Esophagus squamous epithelium (tissue), 5 donors: ENCODE measurements at regions not wholly inside any gene's neighbourhood (a gene's known extent, or its start where the extent isn't known, plus 50 kb on each side); places are given as distances from the start of the nearest gene placed in this dataset.

Source experiments
- DNase-seq: peaks from one replicate; lab custom pipeline; 2025; lab: John Stamatoyannopoulos, UW
- H3K27ac ChIP-seq, 4 donors: fragments of 200-600 bp; sonication (generic); one replicate each; pipeline ENCODE4 v1.5.1; 2016 to 2019; ENCODE audit warnings: mild to moderate bottlenecking in 1 of 4
- H3K27me3 ChIP-seq, 4 donors: fragments of 200-600 bp; sonication (generic); 1 replicate in 3 of 4; 2 replicates in 1 of 4; pipeline versions ENCODE4 v1.5.1 to v1.6.0; 2017 to 2021; ENCODE audit warnings: antibody characterized with exemption in 1 of 4
- H3K36me3 ChIP-seq, 3 donors: fragments of 200-600 bp; sonication (generic); one replicate each; pipeline ENCODE4 v1.5.1; 2016 to 2019
- H3K4me1 ChIP-seq, 3 donors: fragments of 200-600 bp; sonication (generic); one replicate each; pipeline ENCODE4 v1.5.1; 2017 to 2019
- H3K4me3 ChIP-seq, 4 donors: fragments of 200-600 bp; sonication (generic); 1 replicate in 3 of 4; 2 replicates in 1 of 4; pipeline ENCODE4 v1.5.1; 2016 to 2019; ENCODE audit warnings: mild to moderate bottlenecking in 2 of 4, moderate library complexity in 1 of 4
- H3K9me3 ChIP-seq, 3 donors: fragments of 200-600 bp; sonication (generic); one replicate each; pipeline ENCODE4 v1.5.1; 2016 to 2019
- CTCF ChIP-seq, 6 experiments: fragments of 450-650 bp in 4 of 6; fragments of 200-600 bp in 2 of 6; sonication (generic) in 2 of 6; IDR thresholded peaks; one replicate each; pipeline ENCODE4 v1.5.1; 2016 to 2019; ENCODE audit warnings: antibody characterized with exemption in 6 of 6, mild to moderate bottlenecking in 4 of 6, moderate library complexity in 4 of 6
- POLR2A ChIP-seq, 4 donors: fragments of 450-650 bp; IDR thresholded peaks; one replicate each; pipeline ENCODE4 v1.6.1; 2017; ENCODE audit warnings: antibody characterized with exemption in 4 of 4, mild to moderate bottlenecking in 4 of 4, moderate library complexity in 3 of 4
- WGBS, 2 donors: methylation state at CpG; one replicate each; pipeline ENCODE4 v1.1.5; 2018; 5-methylcytosine and 5-hydroxymethylcytosine counted together
- intact Hi-C: fragments of 100-400 bp; cut with DNase I; formaldehyde crosslinking; loops from one replicate; pipeline ENCODE4 v1.15.0; 2022
- donor health status: DM: yes; HTN: yes; CAD: no.

GRCh38 chr1:4595341-4596225, 58.8 kb upstream of the AJAP1 start:
- Histone ChIP-seq H3K27ac (no peak overlapping the region), H3K4me1 (no peaks in the 10 kb centered on the region), H3K27me3 (peaks cover 0 to 26% (median 0%) of the 10 kb centered on the region in 4 donors), H3K9me3 (no peaks in the 10 kb centered on the region), H3K36me3 (no peaks in the 10 kb centered on the region), H3K4me3 (no peak overlapping the region)
- DNase-seq, result no peak
- WGBS, 2 donors, result 90 to 93% methylated on average over 8 to 10 of the region's 17 CpGs
- TF ChIP-seq POLR2A (IDR thresholded peaks at IDR 0.05), result no peak
- no peak for TF ChIP-seq CTCF (IDR thresholded peaks at IDR 0.05)
- intact Hi-C loops, result no loop called here

- Histone ChIP-seq H3K27me3 (peaks cover 0 to 35% (median 0%) of the 10 kb centered on the region in 4 donors), H3K9me3 (no peaks in the 10 kb centered on the region), H3K36me3 (no peaks in the 10 kb centered on the region), H3K27ac (no peak overlapping the region), H3K4me1 (no peaks in the 10 kb centered on the region), H3K4me3 (no peak overlapping the region)
- DNase-seq, result no peak
- intact Hi-C loops, result no loop called here
- 33 to 69% methylated on average over 2 to 6 of the region's 8 CpGs for WGBS, 2 donors
- TF ChIP-seq CTCF (IDR thresholded peaks at IDR 0.05) (no peak), POLR2A (IDR thresholded peaks at IDR 0.05) (no peak)
Observed at GRCh38 chr1:4596486-4596885, 57.9 kb upstream of the AJAP1 start.

GRCh38 chr1:4597020-4597419, 57.4 kb upstream of the AJAP1 start:
- H3K4me3 ChIP-seq, result no peak overlapping the region
- no peak for DNase-seq
- no peak for TF ChIP-seq CTCF (IDR thresholded peaks at IDR 0.05)
- TF ChIP-seq POLR2A (IDR thresholded peaks at IDR 0.05), result no peak
- WGBS, 2 donors, result 30 to 41% methylated on average over 5 of the region's 5 CpGs
- H3K36me3 ChIP-seq, result no peaks in the 10 kb centered on the region
- H3K27ac ChIP-seq, result no peak overlapping the region
- peaks cover 0 to 40% (median 0%) of the 10 kb centered on the region in 4 donors for H3K27me3 ChIP-seq
- H3K4me1 ChIP-seq, result no peaks in the 10 kb centered on the region
- intact Hi-C loops, result no loop called here
- H3K9me3 ChIP-seq, result no peaks in the 10 kb centered on the region

- TF ChIP-seq POLR2A (IDR thresholded peaks at IDR 0.05) (no peak), CTCF (IDR thresholded peaks at IDR 0.05) (no peak)
- H3K4me1 ChIP-seq, result no peaks in the 10 kb centered on the region
- no peaks in the 10 kb centered on the region for H3K9me3 ChIP-seq
- intact Hi-C loops, result no loop called here
- no peaks in the 10 kb centered on the region for H3K36me3 ChIP-seq
- no peak for DNase-seq
- no peak overlapping the region for H3K27ac ChIP-seq
- H3K27me3 ChIP-seq, result peaks cover 0 to 40% (median 0%) of the 10 kb centered on the region in 4 donors
- no peak overlapping the region for H3K4me3 ChIP-seq
- 76 to 94% methylated on average over 4 to 6 of the region's 6 CpGs for WGBS, 2 donors
Observed at GRCh38 chr1:4598561-4598960, 55.8 kb upstream of the AJAP1 start.

- no peaks in the 10 kb centered on the region for H3K36me3 ChIP-seq
- intact Hi-C loops, result no loop called here
- no peaks in the 10 kb centered on the region for H3K9me3 ChIP-seq
- 85 to 88% methylated on average over 12 to 15 of the region's 15 CpGs for WGBS, 2 donors
- no peak overlapping the region for H3K4me3 ChIP-seq
- H3K27ac ChIP-seq, result no peak overlapping the region
- H3K4me1 ChIP-seq, result no peaks in the 10 kb centered on the region
- H3K27me3 ChIP-seq, result peaks cover 0 to 49% (median 0%) of the 10 kb centered on the region in 4 donors
- TF ChIP-seq CTCF (IDR thresholded peaks at IDR 0.05) (no peak), POLR2A (IDR thresholded peaks at IDR 0.05) (no peak)
- no peak for DNase-seq
Observed at GRCh38 chr1:4599521-4599920, 54.9 kb upstream of the AJAP1 start.
